Karpas-422 (cell line): ENCODE measurements at regions not wholly inside any gene's neighbourhood (a gene's known extent, or its start where the extent isn't known, plus 50 kb on each side); places are given as distances from the start of the nearest gene placed in this dataset.

Experiments
- DNase-seq: peaks from one replicate; pipeline ENCODE4 v3.0.0-alpha.2; 2015
- H2AFZ ChIP-seq: fragments of 200-600 bp; sonication (generic); 2 replicates; pipeline ENCODE4 v1.6.1; 2014; ENCODE audit warnings: antibody characterized with exemption, low read length, mixed read lengths
- H3K27ac ChIP-seq: fragments of 200-600 bp; sonication (generic); 2 replicates; pipeline ENCODE4 v1.5.1; 2014; ENCODE audit warnings: mild to moderate bottlenecking, low read length, moderate library complexity
- H3K27me3 ChIP-seq: fragments of 200-600 bp; sonication (generic); 2 replicates; pipeline ENCODE4 v1.6.1; 2014; ENCODE audit warnings: low read length, mixed read lengths
- H3K36me3 ChIP-seq: fragments of 200-600 bp; sonication (generic); 2 replicates; pipeline ENCODE4 v1.6.1; 2014; ENCODE audit warnings: low read length, mixed read lengths; ENCODE audit not compliant: insufficient read depth
- H3K4me1 ChIP-seq: fragments of 200-600 bp; sonication (generic); 2 replicates; pipeline ENCODE4 v1.6.1; 2014; ENCODE audit warnings: mild to moderate bottlenecking, low read length, mixed read lengths
- H3K4me2 ChIP-seq: fragments of 200-600 bp; sonication (generic); 2 replicates; pipeline ENCODE4 v1.6.1; 2014; ENCODE audit warnings: low read length, low read depth, mild to moderate bottlenecking; ENCODE audit not compliant: poor library complexity, severe bottlenecking
- H3K4me3 ChIP-seq: fragments of 200-600 bp; sonication (generic); 2 replicates; pipeline ENCODE4 v1.5.1; 2014; ENCODE audit warnings: mild to moderate bottlenecking, antibody characterized with exemption, low read length, mixed read lengths
- H3K79me2 ChIP-seq: fragments of 200-600 bp; sonication (generic); 2 replicates; pipeline ENCODE4 v1.6.1; 2014; ENCODE audit warnings: mild to moderate bottlenecking, low read length, mixed read lengths
- H3K9ac ChIP-seq: fragments of 200-600 bp; sonication (generic); 2 replicates; pipeline ENCODE4 v1.6.0; 2014; ENCODE audit warnings: low read length
- H3K9me2 ChIP-seq: fragments of 200-600 bp; sonication (generic), shearing (Covaris generic); replicated peaks from 2 replicates; pipeline ENCODE4 v1.6.0; 2014; ENCODE audit warnings: mild to moderate bottlenecking, low read length, moderate library complexity; ENCODE audit not compliant: insufficient read depth
- H3K9me3 ChIP-seq: fragments of 300-700, 200-600 bp; sonication (generic); 2 replicates; pipeline ENCODE4 v1.6.1; 2014; ENCODE audit warnings: low read length, mixed read lengths
- H4K20me1 ChIP-seq: fragments of 200-600 bp; sonication (generic); 2 replicates; pipeline ENCODE4 v1.6.1; 2014; ENCODE audit warnings: mild to moderate bottlenecking, antibody characterized with exemption, low read length, low read depth; ENCODE audit not compliant: insufficient read depth

DNA sequence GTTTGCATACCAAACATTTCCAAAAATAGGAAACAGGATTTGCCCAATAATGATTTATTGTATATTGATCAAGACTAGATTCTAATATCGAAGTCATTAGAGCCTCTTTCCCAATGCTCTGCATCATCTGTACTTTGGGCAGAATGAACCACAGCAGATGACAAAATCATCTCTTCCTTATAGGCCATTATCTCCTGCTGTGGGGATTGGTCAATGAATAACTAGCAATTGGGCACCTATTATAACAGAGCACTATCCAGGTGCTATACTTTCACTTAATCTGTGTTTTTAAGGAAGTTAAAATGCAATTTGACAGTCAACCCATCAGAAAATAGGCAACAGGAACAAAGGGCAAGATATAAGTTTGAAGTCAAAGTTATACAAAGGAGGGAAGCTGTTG lies 290.3 kb downstream of the AHR start:
- H3K9me3 ChIP-seq: no peaks in the 10 kb centered on the region
- H4K20me1 ChIP-seq: no peaks in the 10 kb centered on the region
- H3K27ac ChIP-seq: no peak overlapping the region
- H3K27me3 ChIP-seq: no peaks in the 10 kb centered on the region
- no peak overlapping the region for H3K9ac ChIP-seq
- H3K4me3 ChIP-seq: no peak overlapping the region
- no peaks in the 10 kb centered on the region for H3K79me2 ChIP-seq
- H3K36me3 ChIP-seq: no peaks in the 10 kb centered on the region
- H3K4me1 ChIP-seq: no peaks in the 10 kb centered on the region
- no peaks in the 10 kb centered on the region for H3K9me2 ChIP-seq
- no peak for DNase-seq
- H3K4me2 ChIP-seq: no peak overlapping the region
- no peak overlapping the region for H2AFZ ChIP-seq

DNA sequence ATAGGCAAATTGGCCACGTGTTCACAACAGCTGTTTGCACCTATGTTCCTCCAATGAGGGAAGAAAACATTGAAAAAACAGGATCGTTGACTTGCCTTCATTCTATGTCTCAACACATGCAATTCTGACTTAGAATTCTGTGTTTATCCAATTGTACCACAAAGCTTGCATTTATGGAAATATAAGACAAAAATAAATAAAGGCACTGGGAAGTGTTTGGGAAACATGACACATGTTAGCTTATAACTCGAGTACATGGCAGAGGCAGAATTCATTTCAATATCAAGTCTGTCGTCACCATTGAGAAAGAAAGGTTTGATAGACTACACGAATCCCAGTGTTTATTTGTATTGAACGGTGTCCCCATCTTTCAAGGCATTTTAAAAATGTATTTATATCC lies 291.2 kb downstream of the AHR start:
- Histone ChIP-seq H3K4me1 (no peaks in the 10 kb centered on the region), H3K4me3 (no peak overlapping the region), H3K79me2 (no peaks in the 10 kb centered on the region), H3K9me3 (no peaks in the 10 kb centered on the region), H2AFZ (no peak overlapping the region), H3K36me3 (no peaks in the 10 kb centered on the region), H3K27ac (no peak overlapping the region), H3K9ac (no peak overlapping the region), H3K9me2 (no peaks in the 10 kb centered on the region), H4K20me1 (no peaks in the 10 kb centered on the region), H3K4me2 (no peak overlapping the region), H3K27me3 (no peaks in the 10 kb centered on the region)
- no peak for DNase-seq

DNA sequence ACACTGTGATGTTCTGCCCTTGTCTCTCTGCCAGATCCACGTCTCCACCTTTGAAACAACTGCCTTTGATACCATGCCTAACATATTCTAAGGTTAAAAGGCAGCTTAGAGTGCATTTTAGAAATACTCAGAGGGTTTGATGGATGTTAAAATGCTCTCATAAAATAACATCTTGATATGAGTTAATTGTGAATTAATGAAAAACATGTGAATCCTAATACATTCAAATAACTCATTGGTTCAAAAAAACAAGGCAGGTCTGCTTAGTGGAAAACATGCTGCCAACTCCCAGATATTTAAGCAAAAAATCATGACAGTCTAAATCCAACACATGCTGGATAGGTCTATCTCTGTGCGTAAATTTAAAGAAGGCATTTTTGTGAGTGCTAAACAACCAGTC lies 291.8 kb downstream of the AHR start:
- no peaks in the 10 kb centered on the region for H3K9me3 ChIP-seq
- H3K4me1 ChIP-seq: no peaks in the 10 kb centered on the region
- no peak overlapping the region for H3K9ac ChIP-seq
- H3K27ac ChIP-seq: no peak overlapping the region
- DNase-seq: no peak
- H3K36me3 ChIP-seq: no peaks in the 10 kb centered on the region
- no peaks in the 10 kb centered on the region for H3K79me2 ChIP-seq
- H2AFZ ChIP-seq: no peak overlapping the region
- H3K27me3 ChIP-seq: no peaks in the 10 kb centered on the region
- H3K4me2 ChIP-seq: no peak overlapping the region
- H4K20me1 ChIP-seq: no peaks in the 10 kb centered on the region
- no peak overlapping the region for H3K4me3 ChIP-seq
- H3K9me2 ChIP-seq: no peaks in the 10 kb centered on the region

DNA sequence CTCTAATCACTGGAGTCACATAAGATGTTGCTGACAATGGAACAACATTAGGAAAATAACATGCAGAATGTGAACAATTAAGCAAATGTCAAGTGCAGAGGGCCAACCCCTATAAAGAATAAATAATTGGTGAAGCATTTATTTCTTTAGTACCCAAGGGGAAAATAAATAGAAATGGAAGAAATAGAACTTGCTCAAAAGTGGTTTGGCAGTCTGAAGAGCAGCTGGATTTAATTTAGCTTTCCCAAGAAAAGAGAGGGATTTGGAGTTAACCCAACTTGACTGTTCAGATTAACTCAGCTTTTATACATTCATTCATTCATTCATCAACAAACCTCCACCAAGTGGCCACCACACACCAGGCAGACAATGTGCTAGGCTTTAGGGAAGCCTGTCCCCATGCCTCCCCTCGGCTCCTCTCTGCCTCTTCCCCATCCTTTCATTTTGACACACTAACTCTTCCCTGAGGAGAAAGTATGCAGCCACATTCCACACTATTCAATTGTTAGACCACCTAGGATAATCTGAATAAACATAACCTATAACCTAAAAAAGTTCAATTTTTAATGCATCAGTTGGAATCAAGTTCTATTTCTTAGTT lies 295.5 kb downstream of the AHR start:
- Histone ChIP-seq H3K27ac (no peak overlapping the region), H3K9me3 (no peaks in the 10 kb centered on the region), H4K20me1 (no peaks in the 10 kb centered on the region), H3K27me3 (no peaks in the 10 kb centered on the region), H3K4me1 (no peaks in the 10 kb centered on the region), H3K9ac (no peak overlapping the region), H3K9me2 (no peaks in the 10 kb centered on the region), H2AFZ (no peak overlapping the region), H3K4me2 (no peak overlapping the region), H3K4me3 (no peak overlapping the region), H3K79me2 (no peaks in the 10 kb centered on the region), H3K36me3 (no peaks in the 10 kb centered on the region)
- no peak for DNase-seq

DNA sequence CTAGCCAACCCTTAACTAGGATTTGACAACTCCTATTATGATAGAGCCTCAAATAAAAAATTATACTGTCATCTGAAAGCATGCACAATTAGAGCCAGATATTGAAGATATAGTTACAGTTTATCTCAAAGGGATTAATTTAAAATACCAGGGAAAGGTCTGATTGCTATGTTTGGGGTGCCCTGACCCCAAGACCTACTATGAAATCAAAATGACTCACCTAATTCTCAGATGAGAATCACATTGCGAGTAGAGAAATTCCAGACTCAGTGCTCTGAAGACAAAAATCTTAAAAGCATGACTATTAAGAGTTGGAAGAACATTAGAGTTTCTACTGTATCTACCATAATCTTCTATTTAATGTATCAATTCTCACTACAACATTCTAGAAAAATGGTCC lies 297.1 kb downstream of the AHR start:
- H3K4me1 ChIP-seq: no peaks in the 10 kb centered on the region
- H3K27me3 ChIP-seq: no peaks in the 10 kb centered on the region
- no peak overlapping the region for H3K4me3 ChIP-seq
- no peak overlapping the region for H3K9ac ChIP-seq
- H4K20me1 ChIP-seq: no peaks in the 10 kb centered on the region
- H3K79me2 ChIP-seq: no peaks in the 10 kb centered on the region
- no peak overlapping the region for H2AFZ ChIP-seq
- no peak for DNase-seq
- H3K4me2 ChIP-seq: no peak overlapping the region
- H3K36me3 ChIP-seq: no peaks in the 10 kb centered on the region
- no peaks in the 10 kb centered on the region for H3K9me2 ChIP-seq
- no peaks in the 10 kb centered on the region for H3K9me3 ChIP-seq
- H3K27ac ChIP-seq: no peak overlapping the region

DNA sequence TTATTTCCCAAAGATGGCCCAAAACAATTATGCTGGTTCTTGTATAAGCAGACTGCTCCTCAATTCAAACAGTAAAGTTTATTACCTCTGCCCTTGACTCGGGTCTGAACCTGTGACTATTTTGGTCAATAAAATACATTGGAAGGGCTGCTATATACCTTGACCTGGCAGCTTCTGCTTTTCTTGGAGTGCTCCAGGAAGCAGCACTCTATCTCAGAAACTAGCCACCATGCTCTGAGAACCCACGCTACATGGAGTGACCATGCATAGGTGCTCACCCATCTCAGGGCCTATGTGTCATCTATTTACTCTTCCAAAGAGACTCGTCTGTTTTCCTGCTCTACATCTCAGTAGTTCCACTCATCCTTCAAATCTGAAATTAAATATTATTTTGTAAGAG lies 299.9 kb downstream of the AHR start:
- Histone ChIP-seq H3K4me1 (no peaks in the 10 kb centered on the region), H3K27me3 (no peaks in the 10 kb centered on the region), H3K79me2 (no peaks in the 10 kb centered on the region), H3K9me2 (no peaks in the 10 kb centered on the region), H2AFZ (no peak overlapping the region), H3K4me3 (no peak overlapping the region), H3K4me2 (no peak overlapping the region), H3K9me3 (no peaks in the 10 kb centered on the region), H3K27ac (no peak overlapping the region), H4K20me1 (no peaks in the 10 kb centered on the region), H3K36me3 (no peaks in the 10 kb centered on the region), H3K9ac (no peak overlapping the region)
- no peak for DNase-seq

DNA sequence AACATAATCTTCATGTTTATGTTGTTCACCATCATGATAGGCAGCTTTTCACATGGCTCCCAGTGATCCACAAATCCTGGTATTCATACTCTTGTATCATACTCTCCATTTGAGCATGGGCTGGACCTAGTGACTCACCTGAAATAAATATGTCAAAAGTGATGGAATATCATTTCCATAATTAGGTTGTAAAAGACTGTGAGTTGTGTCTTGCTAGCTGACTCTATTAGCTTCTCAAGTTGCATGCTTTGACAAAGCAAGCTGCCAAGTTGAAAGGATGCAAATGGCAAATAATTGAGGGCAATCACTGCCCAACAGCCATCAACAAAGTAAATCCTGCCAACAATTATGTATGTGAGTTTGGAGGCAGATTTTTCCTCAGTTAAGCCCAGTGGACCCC lies 300.4 kb downstream of the AHR start:
- no peaks in the 10 kb centered on the region for H3K79me2 ChIP-seq
- no peak overlapping the region for H2AFZ ChIP-seq
- H3K27me3 ChIP-seq: no peaks in the 10 kb centered on the region
- H3K9ac ChIP-seq: no peak overlapping the region
- no peak overlapping the region for H3K4me3 ChIP-seq
- H3K4me1 ChIP-seq: no peaks in the 10 kb centered on the region
- no peaks in the 10 kb centered on the region for H3K9me2 ChIP-seq
- DNase-seq: no peak
- no peaks in the 10 kb centered on the region for H3K9me3 ChIP-seq
- no peaks in the 10 kb centered on the region for H3K36me3 ChIP-seq
- H3K4me2 ChIP-seq: no peak overlapping the region
- no peak overlapping the region for H3K27ac ChIP-seq
- no peaks in the 10 kb centered on the region for H4K20me1 ChIP-seq

DNA sequence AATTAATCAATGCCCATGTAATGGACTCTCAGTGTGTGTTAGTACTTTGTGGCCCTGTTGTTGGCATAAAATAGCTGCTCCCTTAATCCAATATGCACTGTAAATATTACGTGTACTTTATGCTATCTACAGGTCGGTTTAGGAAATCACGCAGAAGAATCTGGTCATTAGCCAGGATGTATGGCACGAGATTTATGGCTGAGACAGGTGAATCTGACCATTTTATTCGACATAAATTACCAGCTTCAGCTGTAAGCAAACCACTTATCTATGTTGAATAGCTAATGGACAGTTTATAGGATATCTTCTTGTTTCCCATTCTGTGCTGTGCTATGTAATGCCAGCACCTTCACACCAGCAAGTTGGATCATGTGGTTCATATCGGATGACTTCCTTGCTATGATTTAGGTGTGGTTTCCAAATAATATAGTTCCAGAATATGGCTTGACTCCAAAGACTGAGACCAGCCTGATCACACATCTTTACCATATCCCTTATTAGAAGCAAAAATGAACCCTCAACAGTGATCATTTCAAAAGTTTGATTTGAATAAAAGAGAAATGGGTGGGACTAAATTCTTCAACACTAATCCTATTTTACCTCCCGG lies 301.4 kb downstream of the AHR start:
- H4K20me1 ChIP-seq: no peaks in the 10 kb centered on the region
- no peaks in the 10 kb centered on the region for H3K9me3 ChIP-seq
- H3K27me3 ChIP-seq: no peaks in the 10 kb centered on the region
- H2AFZ ChIP-seq: no peak overlapping the region
- H3K9ac ChIP-seq: no peak overlapping the region
- H3K9me2 ChIP-seq: no peaks in the 10 kb centered on the region
- no peak overlapping the region for H3K4me2 ChIP-seq
- H3K4me3 ChIP-seq: no peak overlapping the region
- H3K36me3 ChIP-seq: no peaks in the 10 kb centered on the region
- no peak for DNase-seq
- H3K4me1 ChIP-seq: no peaks in the 10 kb centered on the region
- no peak overlapping the region for H3K27ac ChIP-seq
- H3K79me2 ChIP-seq: no peaks in the 10 kb centered on the region
